ENCODE measurements at regions not wholly inside any gene's neighbourhood (a gene's known extent, or its start where the extent isn't known, plus 50 kb on each side); places are given as distances from the start of the nearest gene placed in this dataset.

- H3K4me1 ChIP-seq (ENCODE audit: control insufficient read depth in 2 of 2, insufficient read depth in 1 of 2, low read depth in 1 of 2, low read length in 2 of 2) = peaks cover 0 to 2% of the 10 kb centered on the region in 2 donors
- no peak overlapping the region for H4K91ac ChIP-seq (ENCODE audit: low read depth, low read length, poor library complexity)
- peaks cover 0 to 3% (median 0%) of the 10 kb centered on the region in 3 experiments for H3K27me3 ChIP-seq (ENCODE audit: control insufficient read depth in 3 of 3, insufficient read depth in 3 of 3, low read depth in 1 of 3, low read length in 3 of 3)
- H2BK5ac ChIP-seq (ENCODE audit: low read length) = no peak overlapping the region
- H3K9me3 ChIP-seq (replicated peaks in 1 of 2; ENCODE audit: control insufficient read depth in 2 of 2, insufficient read depth in 1 of 2, low read depth in 1 of 2, low read length in 2 of 2) = peaks cover 0 to 6% of the 10 kb centered on the region in 2 donors
- H4K8ac ChIP-seq (ENCODE audit: low read depth, low read length) = no peak overlapping the region
- no peak overlapping the region for H3K9ac ChIP-seq (ENCODE audit: low read depth, low read length, poor library complexity)
- WGBS, 2 donors (ENCODE audit: extremely low coverage in 2 of 2, insufficient read length in 2 of 2, insufficient replicate concordance in 1 of 2) = no CpG with 5 or more reads among the region's 6 CpGs
- H3K4ac ChIP-seq (ENCODE audit: low read length) = no peak overlapping the region
- H3K79me1 ChIP-seq (ENCODE audit: low read depth, low read length) = no peaks in the 10 kb centered on the region
- H3K23ac ChIP-seq (ENCODE audit: low read depth, low read length, poor library complexity) = no peak overlapping the region
- no peaks in the 10 kb centered on the region for H3K36me3 ChIP-seq (replicated peaks in 1 of 2; ENCODE audit: control insufficient read depth in 2 of 2, insufficient read depth in 2 of 2, low read length in 2 of 2)
- no peak overlapping the region for H2BK15ac ChIP-seq (ENCODE audit: low read length)
- H2BK12ac ChIP-seq (ENCODE audit: low read length) = no peak overlapping the region
- no peak overlapping the region for H3K14ac ChIP-seq (ENCODE audit: low read length)
- no peak overlapping the region for H3K4me2 ChIP-seq (ENCODE audit: insufficient read depth, low read length, poor library complexity, severe bottlenecking)
- no peak overlapping the region for H2AK5ac ChIP-seq (ENCODE audit: low read depth, low read length)
- H3K18ac ChIP-seq (ENCODE audit: low read length) = no peak overlapping the region
- no peak overlapping the region for H3K27ac ChIP-seq (replicated peaks; ENCODE audit: low read length)
- no peak overlapping the region for H3K4me3 ChIP-seq (ENCODE audit: low read length in 2 of 2)
- DNase-seq (ENCODE audit: low spot score) = no peak
- H2AFZ ChIP-seq (ENCODE audit: low read length) = no peak overlapping the region
- no peak overlapping the region for H2BK120ac ChIP-seq (ENCODE audit: low read depth, low read length)
Observed at GRCh38 chr22:49528420-49528720, 299.3 kb downstream of the BRD1 start.

DNA sequence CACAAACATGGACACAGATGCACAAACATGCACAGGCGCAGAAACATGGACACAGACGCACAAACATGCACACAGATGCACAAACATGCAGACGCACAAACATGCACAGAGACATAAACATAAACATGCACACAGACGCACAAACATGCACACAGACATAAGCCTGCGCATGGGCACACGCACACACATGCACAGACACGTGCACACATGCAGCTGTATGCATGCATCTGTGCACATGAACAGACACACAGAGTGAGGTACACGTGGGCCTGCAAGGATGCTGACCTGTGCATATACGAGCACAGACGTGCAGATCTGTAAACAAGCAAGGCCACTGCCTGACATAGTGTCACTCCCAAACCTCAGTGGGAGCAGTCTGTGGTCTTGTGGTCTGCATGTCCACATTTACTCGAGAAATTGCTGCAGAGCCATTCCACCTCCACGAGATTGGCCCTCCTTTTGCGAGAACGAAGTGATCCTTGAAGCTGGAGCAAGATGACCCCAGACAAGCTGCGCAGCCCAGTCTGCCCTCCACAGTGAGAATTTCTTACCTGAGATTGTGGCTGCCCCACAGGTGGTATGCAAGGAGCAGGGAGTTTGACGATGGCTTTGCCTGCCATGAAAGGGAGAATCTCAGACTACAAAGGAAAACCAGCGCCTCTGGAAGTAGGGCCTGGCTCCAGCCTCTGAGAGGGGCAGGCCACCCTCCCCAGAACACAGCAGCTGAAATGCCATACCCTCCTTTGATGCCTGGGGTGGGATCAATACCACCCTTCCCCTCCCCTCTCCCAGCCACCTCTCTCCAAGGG, 299.9 kb downstream of the BRD1 start:
- Histone ChIP-seq H3K4me1 (ENCODE audit: control insufficient read depth in 2 of 2, insufficient read depth in 1 of 2, low read depth in 1 of 2, low read length in 2 of 2) (peaks cover 0 to 3% of the 10 kb centered on the region in 2 donors), H3K9ac (ENCODE audit: low read depth, low read length, poor library complexity) (peak overlapping the region; percentile 1), H3K14ac (ENCODE audit: low read length) (no peak overlapping the region), H2AFZ (ENCODE audit: low read length) (no peak overlapping the region), H3K4ac (ENCODE audit: low read length) (no peak overlapping the region), H3K18ac (ENCODE audit: low read length) (no peak overlapping the region), H3K36me3 (replicated peaks in 1 of 2; ENCODE audit: control insufficient read depth in 2 of 2, insufficient read depth in 2 of 2, low read length in 2 of 2) (no peaks in the 10 kb centered on the region), H3K27me3 (ENCODE audit: control insufficient read depth in 3 of 3, insufficient read depth in 3 of 3, low read depth in 1 of 3, low read length in 3 of 3) (peaks cover 0 to 3% (median 0%) of the 10 kb centered on the region in 3 experiments), H2BK12ac (ENCODE audit: low read length) (no peak overlapping the region), H4K91ac (ENCODE audit: low read depth, low read length, poor library complexity) (no peak overlapping the region), H3K23ac (ENCODE audit: low read depth, low read length, poor library complexity) (no peak overlapping the region), H3K9me3 (replicated peaks in 1 of 2; ENCODE audit: control insufficient read depth in 2 of 2, insufficient read depth in 1 of 2, low read depth in 1 of 2, low read length in 2 of 2) (peaks cover 0 to 6% of the 10 kb centered on the region in 2 donors), H3K4me3 (ENCODE audit: low read length in 2 of 2) (peak overlapping the region in 1 of 2 donors; percentile 37), H4K8ac (ENCODE audit: low read depth, low read length) (no peak overlapping the region), H2BK5ac (ENCODE audit: low read length) (no peak overlapping the region), H2AK5ac (ENCODE audit: low read depth, low read length) (no peak overlapping the region), H3K79me1 (ENCODE audit: low read depth, low read length) (no peaks in the 10 kb centered on the region), H3K27ac (replicated peaks; ENCODE audit: low read length) (no peak overlapping the region), H2BK120ac (ENCODE audit: low read depth, low read length) (no peak overlapping the region), H3K4me2 (ENCODE audit: insufficient read depth, low read length, poor library complexity, severe bottlenecking) (no peak overlapping the region), H2BK15ac (ENCODE audit: low read length) (no peak overlapping the region)
- WGBS, 2 donors (ENCODE audit: extremely low coverage in 2 of 2, insufficient read length in 2 of 2, insufficient replicate concordance in 1 of 2) = no CpG with 5 or more reads among the region's 17 CpGs
- no peak for DNase-seq (ENCODE audit: low spot score)

DNA sequence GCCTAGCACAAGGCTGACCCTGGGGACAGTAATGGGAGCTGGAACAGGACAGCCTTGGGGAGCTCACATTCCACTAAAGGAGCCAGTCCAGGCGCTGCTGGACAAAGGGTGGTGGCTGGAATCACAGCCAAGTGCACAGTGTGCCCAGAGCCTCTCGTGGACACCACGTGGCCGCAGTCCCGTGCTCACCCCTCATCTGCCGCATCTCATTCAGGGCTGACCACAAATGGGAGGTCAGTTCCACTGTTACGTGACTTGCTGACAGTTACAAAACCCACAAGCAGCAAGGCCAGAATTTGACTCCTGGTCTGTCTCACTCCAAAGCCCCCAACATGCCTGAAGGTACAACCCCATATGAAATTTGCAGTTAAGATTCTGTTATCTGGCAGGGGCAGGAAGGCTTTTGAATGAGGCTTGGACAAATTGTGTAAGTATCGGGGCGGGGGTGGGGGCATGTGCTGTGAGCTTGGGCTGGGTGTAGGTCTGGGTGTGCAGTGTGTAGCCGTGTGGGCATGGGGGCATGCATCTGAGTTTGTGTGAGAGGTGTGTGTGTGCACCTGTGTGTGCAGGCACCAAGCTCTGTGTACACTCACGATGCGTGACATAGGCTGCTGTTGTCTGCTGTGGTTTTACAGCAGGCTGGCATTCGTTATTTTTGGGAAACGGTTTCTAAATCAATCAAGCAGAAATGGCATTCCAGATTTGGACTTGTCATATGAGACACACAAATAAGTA, 301.7 kb downstream of the BRD1 start:
- H2BK120ac ChIP-seq (ENCODE audit: low read depth, low read length) = no peak overlapping the region

GRCh38 chr22:49525360-49525759, 302.3 kb downstream of the BRD1 start:
- Histone ChIP-seq H3K9me3 (replicated peaks in 1 of 2; ENCODE audit: control insufficient read depth in 2 of 2, insufficient read depth in 1 of 2, low read depth in 1 of 2, low read length in 2 of 2) (peaks cover 0 to 6% of the 10 kb centered on the region in 2 donors), H4K8ac (ENCODE audit: low read depth, low read length) (no peak overlapping the region), H3K79me1 (ENCODE audit: low read depth, low read length) (no peaks in the 10 kb centered on the region), H2AK5ac (ENCODE audit: low read depth, low read length) (no peak overlapping the region), H3K27me3 (ENCODE audit: control insufficient read depth in 3 of 3, insufficient read depth in 3 of 3, low read depth in 1 of 3, low read length in 3 of 3) (peaks cover 0 to 5% (median 0%) of the 10 kb centered on the region in 3 experiments), H3K9ac (ENCODE audit: low read depth, low read length, poor library complexity) (no peak overlapping the region), H3K23ac (ENCODE audit: low read depth, low read length, poor library complexity) (no peak overlapping the region), H3K4me1 (ENCODE audit: control insufficient read depth in 2 of 2, insufficient read depth in 1 of 2, low read depth in 1 of 2, low read length in 2 of 2) (peaks cover 0 to 3% of the 10 kb centered on the region in 2 donors), H4K91ac (ENCODE audit: low read depth, low read length, poor library complexity) (no peak overlapping the region), H3K4ac (ENCODE audit: low read length) (no peak overlapping the region), H3K36me3 (replicated peaks in 1 of 2; ENCODE audit: control insufficient read depth in 2 of 2, insufficient read depth in 2 of 2, low read length in 2 of 2) (no peaks in the 10 kb centered on the region), H3K18ac (ENCODE audit: low read length) (peak overlapping the region; percentile 18), H2BK12ac (ENCODE audit: low read length) (no peak overlapping the region), H3K27ac (replicated peaks; ENCODE audit: low read length) (no peak overlapping the region), H2BK120ac (ENCODE audit: low read depth, low read length) (no peak overlapping the region), H3K4me3 (ENCODE audit: low read length in 2 of 2) (no peak overlapping the region), H2AFZ (ENCODE audit: low read length) (no peak overlapping the region), H2BK15ac (ENCODE audit: low read length) (no peak overlapping the region), H3K4me2 (ENCODE audit: insufficient read depth, low read length, poor library complexity, severe bottlenecking) (no peak overlapping the region), H2BK5ac (ENCODE audit: low read length) (no peak overlapping the region), H3K14ac (ENCODE audit: low read length) (no peak overlapping the region)
- WGBS, 2 donors (ENCODE audit: extremely low coverage in 2 of 2, insufficient read length in 2 of 2, insufficient replicate concordance in 1 of 2) = no CpG with 5 or more reads among the region's 9 CpGs
- DNase-seq (ENCODE audit: low spot score) = no peak

More for the DNA sequence above, 301.7 kb downstream of the BRD1 start:
- Histone ChIP-seq H3K4me2 (ENCODE audit: insufficient read depth, low read length, poor library complexity, severe bottlenecking) (no peak overlapping the region), H3K4ac (ENCODE audit: low read length) (no peak overlapping the region), H3K18ac (ENCODE audit: low read length) (peak overlapping the region; percentile 18), H3K9me3 (replicated peaks in 1 of 2; ENCODE audit: control insufficient read depth in 2 of 2, insufficient read depth in 1 of 2, low read depth in 1 of 2, low read length in 2 of 2) (peaks cover 0 to 6% of the 10 kb centered on the region in 2 donors), H4K8ac (ENCODE audit: low read depth, low read length) (no peak overlapping the region), H2BK15ac (ENCODE audit: low read length) (no peak overlapping the region), H3K14ac (ENCODE audit: low read length) (no peak overlapping the region), H4K91ac (ENCODE audit: low read depth, low read length, poor library complexity) (no peak overlapping the region), H3K27ac (replicated peaks; ENCODE audit: low read length) (no peak overlapping the region), H3K79me1 (ENCODE audit: low read depth, low read length) (no peaks in the 10 kb centered on the region), H3K4me1 (ENCODE audit: control insufficient read depth in 2 of 2, insufficient read depth in 1 of 2, low read depth in 1 of 2, low read length in 2 of 2) (peaks cover 0 to 3% of the 10 kb centered on the region in 2 donors), H2AFZ (ENCODE audit: low read length) (no peak overlapping the region), H3K23ac (ENCODE audit: low read depth, low read length, poor library complexity) (no peak overlapping the region), H2AK5ac (ENCODE audit: low read depth, low read length) (no peak overlapping the region), H3K9ac (ENCODE audit: low read depth, low read length, poor library complexity) (peak overlapping the region; percentile 26), H3K4me3 (ENCODE audit: low read length in 2 of 2) (no peak overlapping the region), H3K27me3 (ENCODE audit: control insufficient read depth in 3 of 3, insufficient read depth in 3 of 3, low read depth in 1 of 3, low read length in 3 of 3) (peaks cover 0 to 5% (median 0%) of the 10 kb centered on the region in 3 experiments), H2BK5ac (ENCODE audit: low read length) (no peak overlapping the region), H3K36me3 (replicated peaks in 1 of 2; ENCODE audit: control insufficient read depth in 2 of 2, insufficient read depth in 2 of 2, low read length in 2 of 2) (no peaks in the 10 kb centered on the region), H2BK12ac (ENCODE audit: low read length) (no peak overlapping the region)
- WGBS, 2 donors (ENCODE audit: extremely low coverage in 2 of 2, insufficient read length in 2 of 2, insufficient replicate concordance in 1 of 2) = no CpG with 5 or more reads among the region's 14 CpGs
- DNase-seq (ENCODE audit: low spot score) = no peak
